Hepatocyte (in vitro differentiated cells): ENCODE measurements at regions not wholly inside any gene's neighbourhood (a gene's known extent, or its start where the extent isn't known, plus 50 kb on each side); places are given as distances from the start of the nearest gene placed in this dataset.

Experiments used
- EZH2 ChIP-seq: fragments of 200-600 bp; sonication (generic); IDR thresholded peaks from 2 replicates; pipeline ENCODE4 v1.6.1; 2016; ENCODE audit warnings: antibody characterized with exemption, mild to moderate bottlenecking, borderline replicate concordance
- TF ChIP-seq, protein P1 (sequence below): fragments of 200-600 bp; sonication (generic); IDR thresholded peaks from 2 replicates; pipeline ENCODE4 v1.5.1; 2016; ENCODE audit warnings: antibody characterized with exemption, mild to moderate bottlenecking; ENCODE audit not compliant: poor library complexity

DNA sequence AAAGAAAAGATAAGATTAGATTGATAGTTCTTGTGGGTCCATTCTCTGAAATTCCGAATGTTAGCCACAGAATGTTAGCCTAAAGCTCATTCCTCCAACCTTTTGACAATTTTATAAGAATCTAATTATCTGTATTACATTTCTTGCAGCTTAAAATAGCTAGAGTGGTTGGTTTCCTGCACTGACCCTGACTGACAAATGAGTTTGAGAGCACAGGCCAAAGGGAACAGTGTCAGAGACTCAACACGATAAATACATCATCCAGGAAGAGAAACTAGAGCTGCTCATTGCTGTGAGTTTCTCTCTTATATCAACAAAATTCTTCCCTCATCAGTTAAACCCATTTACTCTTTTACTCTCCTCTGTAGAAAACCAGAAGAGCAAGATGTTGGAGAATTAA, 82.1 kb upstream of the PPM1J start:
- TF ChIP-seq, protein P1, sequence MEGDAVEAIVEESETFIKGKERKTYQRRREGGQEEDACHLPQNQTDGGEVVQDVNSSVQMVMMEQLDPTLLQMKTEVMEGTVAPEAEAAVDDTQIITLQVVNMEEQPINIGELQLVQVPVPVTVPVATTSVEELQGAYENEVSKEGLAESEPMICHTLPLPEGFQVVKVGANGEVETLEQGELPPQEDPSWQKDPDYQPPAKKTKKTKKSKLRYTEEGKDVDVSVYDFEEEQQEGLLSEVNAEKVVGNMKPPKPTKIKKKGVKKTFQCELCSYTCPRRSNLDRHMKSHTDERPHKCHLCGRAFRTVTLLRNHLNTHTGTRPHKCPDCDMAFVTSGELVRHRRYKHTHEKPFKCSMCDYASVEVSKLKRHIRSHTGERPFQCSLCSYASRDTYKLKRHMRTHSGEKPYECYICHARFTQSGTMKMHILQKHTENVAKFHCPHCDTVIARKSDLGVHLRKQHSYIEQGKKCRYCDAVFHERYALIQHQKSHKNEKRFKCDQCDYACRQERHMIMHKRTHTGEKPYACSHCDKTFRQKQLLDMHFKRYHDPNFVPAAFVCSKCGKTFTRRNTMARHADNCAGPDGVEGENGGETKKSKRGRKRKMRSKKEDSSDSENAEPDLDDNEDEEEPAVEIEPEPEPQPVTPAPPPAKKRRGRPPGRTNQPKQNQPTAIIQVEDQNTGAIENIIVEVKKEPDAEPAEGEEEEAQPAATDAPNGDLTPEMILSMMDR: no peak
- no peak for TF ChIP-seq EZH2
